HCT116 (cell line): ENCODE measurements at regions not wholly inside any gene's neighbourhood (a gene's known extent, or its start where the extent isn't known, plus 50 kb on each side); places are given as distances from the start of the nearest gene placed in this dataset.

Source experiments
- POLR2A ChIP-seq: IDR thresholded peaks from 2 replicates; pipeline ENCODE4 v1.7.0; 2011; ENCODE audit warnings: borderline replicate concordance; ENCODE audit not compliant: insufficient read depth, insufficient read length; ENCODE audit errors: extremely low read depth
- RAD21 ChIP-seq: IDR thresholded peaks from 2 replicates; pipeline ENCODE4 v1.6.1; 2012; ENCODE audit warnings: low read depth, mild to moderate bottlenecking
- TF ChIP-seq, protein P1 (sequence below): IDR thresholded peaks from 2 replicates; pipeline ENCODE4 v1.6.1; 2012

DNA sequence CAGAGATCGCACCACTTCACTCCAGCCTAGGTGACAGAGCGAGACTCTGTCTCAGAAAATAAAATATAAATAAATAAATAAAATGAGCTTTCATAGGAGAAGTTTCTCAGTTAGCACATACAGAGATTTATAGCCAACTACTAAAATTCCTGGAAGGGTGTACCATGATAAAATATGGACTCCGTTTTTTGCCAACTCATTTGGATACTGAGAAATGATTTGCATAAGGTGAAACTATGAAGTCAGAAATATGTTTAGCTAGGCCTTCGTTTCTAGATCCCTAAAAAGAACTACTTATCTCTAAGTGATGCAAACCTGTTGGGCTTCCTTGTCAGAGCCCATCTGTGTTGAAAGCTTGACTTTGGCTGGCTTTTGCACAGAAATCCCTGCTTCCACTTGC lies 56.9 kb upstream of the SLC1A1 start:
- TF ChIP-seq RAD21, result no peak
- TF ChIP-seq, protein P1, sequence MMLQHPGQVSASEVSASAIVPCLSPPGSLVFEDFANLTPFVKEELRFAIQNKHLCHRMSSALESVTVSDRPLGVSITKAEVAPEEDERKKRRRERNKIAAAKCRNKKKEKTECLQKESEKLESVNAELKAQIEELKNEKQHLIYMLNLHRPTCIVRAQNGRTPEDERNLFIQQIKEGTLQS, result no peak
- TF ChIP-seq POLR2A, result no peak
